Adrenal gland (tissue), 5 donors: ENCODE measurements at regions not wholly inside any gene's neighbourhood (a gene's known extent, or its start where the extent isn't known, plus 50 kb on each side); places are given as distances from the start of the nearest gene placed in this dataset.

ENCODE experiments used
- CTCF ChIP-seq, 6 experiments: fragments of 450-650 bp in 4 of 6; fragments of 200-600 bp in 2 of 6; sonication (generic) in 1 of 6; IDR thresholded peaks; 1 replicate in 5 of 6; 2 replicates in 1 of 6; pipeline versions ENCODE4 v1.5.1 to v1.8.0; 2016 to 2021; ENCODE audit warnings: antibody characterized with exemption in 6 of 6, mild to moderate bottlenecking in 2 of 6, moderate library complexity in 1 of 6
- POLR2A ChIP-seq, 2 donors: fragments of 450-650 bp; IDR thresholded peaks; one replicate each; pipeline ENCODE4 v1.6.1; 2017; ENCODE audit warnings: antibody characterized with exemption in 2 of 2, mild to moderate bottlenecking in 2 of 2, moderate library complexity in 1 of 2
- donor health status: DM: no; HTN: no; CAD: no.

GRCh38 chr4:132071815-132072214 is 1077.3 kb upstream of the PCDH10 start:
- TF ChIP-seq CTCF (IDR thresholded peaks at IDR 0.05): no peak
- no peak for TF ChIP-seq POLR2A (IDR thresholded peaks at IDR 0.05)
